ENCODE measurements at regions not wholly inside any gene's neighbourhood (a gene's known extent, or its start where the extent isn't known, plus 50 kb on each side); places are given as distances from the start of the nearest gene placed in this dataset.

- no peaks in the 10 kb centered on the region for H3K4me1 ChIP-seq
- H3K4me3 ChIP-seq: no peak overlapping the region
- no peaks in the 10 kb centered on the region for H3K27me3 ChIP-seq
- no peak for DNase-seq (ENCODE audit: extremely low spot score in 2 of 2)
- H3K9me3 ChIP-seq: no peaks in the 10 kb centered on the region
- H3K27ac ChIP-seq: no peak overlapping the region
- no peak for TF ChIP-seq POLR2AphosphoS5 (IDR thresholded peaks at IDR 0.05; ENCODE audit: insufficient read depth in 1 of 2, low read depth in 1 of 2)
- H3K36me3 ChIP-seq: no peaks in the 10 kb centered on the region
- intact Hi-C loops (cut with DNase I): no loop called here
These were observed 268.5 kb downstream of the BRINP2 start for GRCh38 chr1:177439301-177439700.

- intact Hi-C loops (cut with DNase I): no loop called here
- no peak overlapping the region for H3K27ac ChIP-seq
- H3K9me3 ChIP-seq: no peaks in the 10 kb centered on the region
- no peak overlapping the region for H3K4me3 ChIP-seq
- no peaks in the 10 kb centered on the region for H3K27me3 ChIP-seq
- H3K4me1 ChIP-seq: no peaks in the 10 kb centered on the region
- DNase-seq (ENCODE audit: extremely low spot score in 2 of 2): no peak
- TF ChIP-seq POLR2AphosphoS5 (IDR thresholded peaks at IDR 0.05; ENCODE audit: insufficient read depth in 1 of 2, low read depth in 1 of 2): no peak
- no peak for TF ChIP-seq CTCF (IDR thresholded peaks at IDR 0.05)
- no peak for TF ChIP-seq POLR2A (IDR thresholded peaks at IDR 0.05)
- no peaks in the 10 kb centered on the region for H3K36me3 ChIP-seq
These were observed 264.6 kb downstream of the BRINP2 start for GRCh38 chr1:177435364-177435763.

- Histone ChIP-seq H3K4me3 (no peak overlapping the region), H3K4me1 (no peaks in the 10 kb centered on the region), H3K9me3 (no peaks in the 10 kb centered on the region), H3K27ac (no peak overlapping the region), H3K27me3 (no peaks in the 10 kb centered on the region), H3K36me3 (no peaks in the 10 kb centered on the region)
- intact Hi-C loops (cut with DNase I): no loop called here
- TF ChIP-seq CTCF (IDR thresholded peaks at IDR 0.05) (no peak), POLR2A (IDR thresholded peaks at IDR 0.05) (no peak), POLR2AphosphoS5 (IDR thresholded peaks at IDR 0.05; ENCODE audit: insufficient read depth in 1 of 2, low read depth in 1 of 2) (no peak)
- DNase-seq (ENCODE audit: extremely low spot score in 2 of 2): no peak
These were observed 262.1 kb downstream of the BRINP2 start for GRCh38 chr1:177432897-177433296.

GRCh38 chr1:177431123-177431522, 260.4 kb downstream of the BRINP2 start:
- Histone ChIP-seq H3K4me1 (no peaks in the 10 kb centered on the region), H3K27ac (no peak overlapping the region), H3K27me3 (no peaks in the 10 kb centered on the region), H3K4me3 (no peak overlapping the region), H3K9me3 (no peaks in the 10 kb centered on the region), H3K36me3 (no peaks in the 10 kb centered on the region)
- no peak for DNase-seq (ENCODE audit: extremely low spot score in 2 of 2)
- TF ChIP-seq POLR2AphosphoS5 (IDR thresholded peaks at IDR 0.05; ENCODE audit: insufficient read depth in 1 of 2, low read depth in 1 of 2) (no peak), POLR2A (IDR thresholded peaks at IDR 0.05) (no peak), CTCF (IDR thresholded peaks at IDR 0.05) (no peak)
- intact Hi-C loops (cut with DNase I): no loop called here

GRCh38 chr1:177429234-177429633, 258.5 kb downstream of the BRINP2 start:
- Histone ChIP-seq H3K9me3 (no peaks in the 10 kb centered on the region), H3K27ac (no peak overlapping the region), H3K4me1 (no peaks in the 10 kb centered on the region), H3K27me3 (no peaks in the 10 kb centered on the region), H3K4me3 (no peak overlapping the region), H3K36me3 (no peaks in the 10 kb centered on the region)
- intact Hi-C loops (cut with DNase I): no loop called here
- DNase-seq (ENCODE audit: extremely low spot score in 2 of 2): no peak
- TF ChIP-seq CTCF (IDR thresholded peaks at IDR 0.05): no peak
- TF ChIP-seq POLR2AphosphoS5 (IDR thresholded peaks at IDR 0.05; ENCODE audit: insufficient read depth in 1 of 2, low read depth in 1 of 2): no peak
- TF ChIP-seq POLR2A (IDR thresholded peaks at IDR 0.05): no peak

- Histone ChIP-seq H3K4me3 (no peak overlapping the region), H3K4me1 (no peaks in the 10 kb centered on the region), H3K27ac (no peak overlapping the region), H3K36me3 (no peaks in the 10 kb centered on the region), H3K27me3 (no peaks in the 10 kb centered on the region), H3K9me3 (no peaks in the 10 kb centered on the region)
- no peak for TF ChIP-seq POLR2A (IDR thresholded peaks at IDR 0.05)
- no peak for TF ChIP-seq POLR2AphosphoS5 (IDR thresholded peaks at IDR 0.05; ENCODE audit: insufficient read depth in 1 of 2, low read depth in 1 of 2)
- no peak for TF ChIP-seq CTCF (IDR thresholded peaks at IDR 0.05)
- DNase-seq (ENCODE audit: extremely low spot score in 2 of 2): no peak
- intact Hi-C loops (cut with DNase I): no loop called here
These were observed 257.1 kb downstream of the BRINP2 start for GRCh38 chr1:177427811-177428210.
